HepG2 (cell line): ENCODE measurements at regions not wholly inside any gene's neighbourhood (a gene's known extent, or its start where the extent isn't known, plus 50 kb on each side); places are given as distances from the start of the nearest gene placed in this dataset.

ENCODE experiments used
- ATAC-seq: fragments of 200-7000 bp; cut with Tn5 transposase; 3 replicates; pipeline ENCODE4 v1.9.1; 2020; ENCODE audit warnings: mild to moderate bottlenecking, moderate library complexity
- BruUV-seq: library from RNA; stranded (reverse); fragments of 400-500 nt; replicated peaks from 2 replicates; lab custom pipeline; 2021; lab: Mats Ljungman, UMichigan
- CTCF ChIA-PET: fragments of 300-600 bp; formaldehyde crosslinking; extraction: SDS; loops from one replicate; lab custom pipeline; 2021; ENCODE audit warnings: low total read pairs, inconsistent platforms, low intra/inter-chr PET ratio; lab: Yijun Ruan, JAX
- POLR2A ChIA-PET: fragments of 350-600 bp; sonication (Branson Sonifier 250); formaldehyde crosslinking; loops from one replicate; lab custom pipeline; 2020; ENCODE audit warnings: antibody characterized with exemption, inconsistent platforms; lab: Yijun Ruan, JAX
- DNase-seq: peaks from one replicate; pipeline ENCODE4 v3.0.0-alpha.2; 2015; ENCODE audit warnings: low spot score
- FAIRE-seq: peaks from 3 replicates; lab custom pipeline; 2011; peaks lifted over from hg19 to GRCh38; lab: Jason Lieb, UNC
- H2AFZ ChIP-seq: one replicate; pipeline ENCODE4 v1.6.1; 2011; ENCODE audit warnings: low read length, inconsistent platforms
- H3K27ac ChIP-seq: fragments of 300-600 bp; 3 replicates; pipeline ENCODE4 v1.8.0; 2011; ENCODE audit warnings: mixed run types, mild to moderate bottlenecking, mixed read lengths, low read length, inconsistent platforms; ENCODE audit not compliant: insufficient read depth; ENCODE audit errors: extremely low read length
- H3K27me3 ChIP-seq, 2 experiments: fragments of 200-600 bp in 1 of 2; 2 replicates in 1 of 2; 3 replicates in 1 of 2; pipeline versions ENCODE4 v1.6.0 to v1.8.0; 2011; ENCODE audit warnings: low read length in 2 of 2, mild to moderate bottlenecking in 2 of 2, moderate library complexity in 2 of 2, inconsistent platforms in 1 of 2; ENCODE audit not compliant: insufficient read depth in 2 of 2, control insufficient read depth in 1 of 2
- H3K36me3 ChIP-seq, 2 experiments: fragments of 200-600 bp in 1 of 2; replicated peaks in 1 of 2; 2 replicates in 1 of 2; 3 replicates in 1 of 2; pipeline versions ENCODE4 v1.5.1 to v1.8.0; 2011; ENCODE audit warnings: low read length in 2 of 2, inconsistent platforms in 1 of 2; ENCODE audit not compliant: insufficient read depth in 2 of 2, control insufficient read depth in 1 of 2
- H3K4me1 ChIP-seq: 2 replicates; pipeline ENCODE4 v1.5.1; 2012; ENCODE audit warnings: low read length, inconsistent platforms; ENCODE audit not compliant: insufficient read depth
- H3K4me2 ChIP-seq: 2 replicates; pipeline ENCODE4 v1.6.0; 2011; ENCODE audit warnings: low read depth, low read length, inconsistent platforms
- H3K4me3 ChIP-seq, 3 experiments: fragments of 200-600 bp in 1 of 3; sonication (generic), shearing (Covaris generic) in 1 of 3; replicated peaks in 1 of 3; 2 replicates each; pipeline ENCODE4 v1.5.1; 2011 to 2016; ENCODE audit warnings: low read length in 3 of 3, inconsistent platforms in 2 of 3, low read depth in 2 of 3, mild to moderate bottlenecking in 2 of 3, control low read depth in 1 of 3, mixed read lengths in 1 of 3; ENCODE audit not compliant: insufficient read depth in 1 of 3
- H3K79me2 ChIP-seq: one replicate; pipeline ENCODE4 v1.6.1; 2011; ENCODE audit warnings: low read length, inconsistent platforms; ENCODE audit not compliant: insufficient read depth
- H3K9ac ChIP-seq: 2 replicates; pipeline ENCODE4 v1.6.0; 2011; ENCODE audit warnings: mild to moderate bottlenecking, low read depth, low read length, inconsistent platforms; ENCODE audit not compliant: insufficient read depth
- H3K9me3 ChIP-seq: 2 replicates; pipeline ENCODE4 v1.5.1; 2012; ENCODE audit warnings: mild to moderate bottlenecking, low read length
- H4K20me1 ChIP-seq: 2 replicates; pipeline ENCODE4 v1.6.0; 2011; ENCODE audit warnings: inconsistent platforms, mild to moderate bottlenecking, low read length, moderate library complexity; ENCODE audit not compliant: insufficient read depth
- ARID4A ChIP-seq: sonication (generic); formaldehyde crosslinking; IDR thresholded peaks from 2 replicates; pipeline ENCODE4 v1.5.0; 2020; ENCODE audit warnings: mild to moderate bottlenecking, missing genetic modification reagents, borderline replicate concordance
- ATAD3A ChIP-seq: sonication (generic); formaldehyde crosslinking; IDR thresholded peaks from 2 replicates; pipeline ENCODE4 v1.4.0; 2020; ENCODE audit warnings: missing genetic modification reagents
- MAFF ChIP-seq: IDR thresholded peaks from 2 replicates; pipeline ENCODE4 v1.6.1; 2011; ENCODE audit warnings: low read depth, low read length, improper control_type of control experiment
- MTERF4 ChIP-seq: sonication (generic); formaldehyde crosslinking; IDR thresholded peaks from 2 replicates; pipeline ENCODE4 v1.8.0; 2023; ENCODE audit warnings: mild to moderate bottlenecking, missing genetic modification reagents
- NFYC ChIP-seq: IDR thresholded peaks from 2 replicates; pipeline ENCODE4 v1.6.1; 2016; ENCODE audit warnings: missing genetic modification reagents, missing compliant biosample characterization
- ZNF275 ChIP-seq: sonication (generic); formaldehyde crosslinking; IDR thresholded peaks from 2 replicates; pipeline ENCODE4 v1.8.0; 2022; ENCODE audit warnings: missing genetic modification reagents, mild to moderate bottlenecking, inconsistent platforms, borderline replicate concordance
- WGBS: methylation state at CpG from one replicate; pipeline ENCODE4 v1.1.6; 2017; ENCODE audit warnings: low lambda C conversion rate; 5-methylcytosine and 5-hydroxymethylcytosine counted together
- in situ Hi-C: cut with HindIII; loops from 2 replicates; pipeline ENCODE4 v1.10.0; 2017; ENCODE audit warnings: low pct_unique_long_range_greater_than_20kb; ENCODE audit not compliant: extremely low pct_ligation_motif_present
- intact Hi-C: fragments of 100-400 bp; cut with micrococcal nuclease; formaldehyde crosslinking; loops from one replicate; pipeline ENCODE4 v1.10.0; 2022; ENCODE audit not compliant: unreplicated experiment

GRCh38 chr9:22354699-22355384, 91.8 kb upstream of the DMRTA1 start (continued):
- TF ChIP-seq ZNF275 (CRISPR knock-in tag) = no peak
- TF ChIP-seq MTERF4 (CRISPR knock-in tag) = no peak
- TF ChIP-seq ARID4A (CRISPR knock-in tag) = no peak
- no peak for TF ChIP-seq MAFF
- TF ChIP-seq, all 625 proteins: peak for 0

- no peak for FAIRE-seq
- WGBS = 0% methylated on average over 5 of the region's 5 CpGs
Observed at GRCh38 chr9:22356985-22357384, 89.6 kb upstream of the DMRTA1 start.

More at GRCh38 chr9:22356985-22357384, 89.6 kb upstream of the DMRTA1 start:
- H3K27ac ChIP-seq = no peak overlapping the region
- H3K4me1 ChIP-seq = no peaks in the 10 kb centered on the region
- CTCF ChIA-PET = no interaction called here
- POLR2A ChIA-PET = no interaction called here
- no peak overlapping the region for H3K4me3 ChIP-seq
- H2AFZ ChIP-seq = no peak overlapping the region
- no peaks in the 10 kb centered on the region for H3K27me3 ChIP-seq
- H4K20me1 ChIP-seq = no peaks in the 10 kb centered on the region
- no peaks in the 10 kb centered on the region for H3K79me2 ChIP-seq
- BruUV-seq = no TSS peak
- DNase-seq (no peak), ATAC-seq (no peak)
- no peak overlapping the region for H3K9ac ChIP-seq
- intact Hi-C loops = no loop called here
- H3K36me3 ChIP-seq = no peaks in the 10 kb centered on the region
- H3K9me3 ChIP-seq = 0 out of 2 replicates have a peak, but pooled peaks cover 16% of the 10 kb centered on the region
- in situ Hi-C loops = no loop called here
- TF ChIP-seq ARID4A (CRISPR knock-in tag) = no peak
- TF ChIP-seq ATAD3A (CRISPR knock-in tag) = no peak
- TF ChIP-seq NFYC = no peak
- H3K4me2 ChIP-seq = no peak overlapping the region
